OCI-LY7 (cell line): ENCODE measurements at regions not wholly inside any gene's neighbourhood (a gene's known extent, or its start where the extent isn't known, plus 50 kb on each side); places are given as distances from the start of the nearest gene placed in this dataset.

Experiments
- BruUV-seq: library from RNA; stranded (reverse); fragments of 400-500 nt; replicated peaks from 2 replicates; lab custom pipeline; 2021; lab: Mats Ljungman, UMichigan
- CTCF ChIA-PET: fragments of 300-600 bp; sonication (Branson Sonifier 250); formaldehyde crosslinking; loops from one replicate; lab custom pipeline; 2022; ENCODE audit warnings: antibody characterized with exemption; ENCODE audit not compliant: unreplicated experiment; lab: Charles Lee
- POLR2A ChIA-PET: fragments of 300-600 bp; sonication (Branson Sonifier 250); formaldehyde crosslinking; loops from one replicate; lab custom pipeline; 2022; ENCODE audit warnings: antibody characterized with exemption; lab: Charles Lee
- DNase-seq: peaks from one replicate; pipeline ENCODE4 v3.0.0-alpha.2; 2015; ENCODE audit warnings: low spot score
- H2AFZ ChIP-seq: fragments of 200-600 bp; sonication (generic), shearing (Covaris generic); 2 replicates; pipeline ENCODE4 v1.6.1; 2014; ENCODE audit warnings: mild to moderate bottlenecking, antibody characterized with exemption, low read length, moderate library complexity
- H3K27ac ChIP-seq: fragments of 200-600 bp; sonication (generic); 2 replicates; pipeline ENCODE4 v1.5.1; 2014; ENCODE audit warnings: mixed run types, low read depth, mild to moderate bottlenecking, moderate library complexity, low read length, inconsistent platforms; ENCODE audit not compliant: poor library complexity, severe bottlenecking
- H3K36me3 ChIP-seq: fragments of 200-600 bp; sonication (generic); 2 replicates; pipeline ENCODE4 v1.6.1; 2014; ENCODE audit warnings: mild to moderate bottlenecking, antibody characterized with exemption, low read length, moderate library complexity, mixed read lengths; ENCODE audit not compliant: insufficient read depth
- H3K4me1 ChIP-seq: fragments of 200-600 bp; sonication (generic); 2 replicates; pipeline ENCODE4 v1.5.1; 2014; ENCODE audit warnings: mild to moderate bottlenecking, low read length; ENCODE audit not compliant: insufficient read depth, poor library complexity, severe bottlenecking
- H3K4me2 ChIP-seq: fragments of 200-600 bp; sonication (generic); 2 replicates; pipeline ENCODE4 v1.6.1; 2014; ENCODE audit warnings: mild to moderate bottlenecking, low read length
- H3K4me3 ChIP-seq: fragments of 200-600 bp; sonication (generic); 2 replicates; pipeline ENCODE4 v1.5.1; 2014; ENCODE audit warnings: mild to moderate bottlenecking, low read depth, low read length; ENCODE audit not compliant: poor library complexity, severe bottlenecking
- H3K79me2 ChIP-seq: fragments of 200-600 bp; sonication (generic); 2 replicates; pipeline ENCODE4 v1.6.1; 2016; ENCODE audit warnings: low read depth, mild to moderate bottlenecking, low read length, moderate library complexity, mixed read lengths; ENCODE audit not compliant: insufficient read depth
- H3K9me2 ChIP-seq: fragments of 200-600 bp; sonication (generic); 2 replicates; pipeline ENCODE4 v1.6.1; 2016; ENCODE audit warnings: mild to moderate bottlenecking, low read length, mixed read lengths; ENCODE audit not compliant: insufficient read depth
- H3K9me3 ChIP-seq: fragments of 200-600 bp; sonication (generic); 2 replicates; pipeline ENCODE4 v1.6.1; 2014; ENCODE audit warnings: mild to moderate bottlenecking, mixed run types, low read length, mixed read lengths
- H4K20me1 ChIP-seq: fragments of 200-600 bp; sonication (generic); 2 replicates; pipeline ENCODE4 v1.6.1; 2014; ENCODE audit warnings: mild to moderate bottlenecking, antibody characterized with exemption, low read length, moderate library complexity, mixed read lengths; ENCODE audit not compliant: insufficient read depth
- EZH2phosphoT487 ChIP-seq: fragments of 200-600 bp; sonication (generic); IDR thresholded peaks from 2 replicates; pipeline ENCODE4 v1.6.1; 2018; ENCODE audit warnings: low read depth, borderline replicate concordance, mild to moderate bottlenecking, mixed run types, antibody characterized with exemption, low read length, moderate library complexity, mixed read lengths
- intact Hi-C: fragments of 100-400 bp; cut with micrococcal nuclease; formaldehyde crosslinking; loops from one replicate; pipeline ENCODE4 v1.10.0; 2022; ENCODE audit not compliant: unreplicated experiment
- TF ChIP-seq, protein P1 (sequence below): fragments of 200-600 bp; sonication (generic); conservative IDR thresholded peaks from 2 replicates; pipeline ENCODE4 v1.5.1; 2014; ENCODE audit warnings: mild to moderate bottlenecking, antibody characterized with exemption, low read length, moderate library complexity, mixed read lengths

DNA sequence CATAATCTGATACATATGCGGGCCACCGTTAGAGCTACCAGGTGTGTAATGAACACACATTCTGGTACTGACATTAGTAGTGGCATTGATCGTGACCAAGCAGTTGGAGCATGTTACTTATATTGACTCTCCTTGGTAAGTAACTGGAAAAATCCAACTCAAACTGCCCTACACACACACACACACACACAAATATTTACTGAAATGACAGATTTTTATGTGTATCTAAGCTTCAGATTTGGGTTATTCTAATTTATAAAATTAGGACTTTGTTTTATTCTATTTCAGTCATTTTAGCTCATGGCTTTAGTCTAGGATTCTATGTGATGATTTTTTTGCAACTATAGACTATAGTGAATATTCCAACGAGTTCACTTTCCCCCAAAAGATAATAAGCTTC, 1280.2 kb upstream of the ACO1 start:
- intact Hi-C loops: loop anchor here (1.0 kb wide), 1 partner anchor 8 kb away; no protein-coding TSS in a partner anchor
- Histone ChIP-seq H3K36me3 (no peaks in the 10 kb centered on the region), H3K79me2 (no peaks in the 10 kb centered on the region), H3K27ac (no peak overlapping the region), H3K9me2 (no peaks in the 10 kb centered on the region), H4K20me1 (no peaks in the 10 kb centered on the region), H2AFZ (no peak overlapping the region), H3K4me1 (no peaks in the 10 kb centered on the region), H3K4me2 (no peak overlapping the region), H3K4me3 (no peak overlapping the region), H3K9me3 (no peaks in the 10 kb centered on the region)
- no peak for DNase-seq
- no peak for TF ChIP-seq EZH2phosphoT487
- TF ChIP-seq, protein P1, sequence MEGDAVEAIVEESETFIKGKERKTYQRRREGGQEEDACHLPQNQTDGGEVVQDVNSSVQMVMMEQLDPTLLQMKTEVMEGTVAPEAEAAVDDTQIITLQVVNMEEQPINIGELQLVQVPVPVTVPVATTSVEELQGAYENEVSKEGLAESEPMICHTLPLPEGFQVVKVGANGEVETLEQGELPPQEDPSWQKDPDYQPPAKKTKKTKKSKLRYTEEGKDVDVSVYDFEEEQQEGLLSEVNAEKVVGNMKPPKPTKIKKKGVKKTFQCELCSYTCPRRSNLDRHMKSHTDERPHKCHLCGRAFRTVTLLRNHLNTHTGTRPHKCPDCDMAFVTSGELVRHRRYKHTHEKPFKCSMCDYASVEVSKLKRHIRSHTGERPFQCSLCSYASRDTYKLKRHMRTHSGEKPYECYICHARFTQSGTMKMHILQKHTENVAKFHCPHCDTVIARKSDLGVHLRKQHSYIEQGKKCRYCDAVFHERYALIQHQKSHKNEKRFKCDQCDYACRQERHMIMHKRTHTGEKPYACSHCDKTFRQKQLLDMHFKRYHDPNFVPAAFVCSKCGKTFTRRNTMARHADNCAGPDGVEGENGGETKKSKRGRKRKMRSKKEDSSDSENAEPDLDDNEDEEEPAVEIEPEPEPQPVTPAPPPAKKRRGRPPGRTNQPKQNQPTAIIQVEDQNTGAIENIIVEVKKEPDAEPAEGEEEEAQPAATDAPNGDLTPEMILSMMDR: no peak
- BruUV-seq: no TSS peak
- ChIA-PET POLR2A (no interaction called here), CTCF (no interaction called here)

DNA sequence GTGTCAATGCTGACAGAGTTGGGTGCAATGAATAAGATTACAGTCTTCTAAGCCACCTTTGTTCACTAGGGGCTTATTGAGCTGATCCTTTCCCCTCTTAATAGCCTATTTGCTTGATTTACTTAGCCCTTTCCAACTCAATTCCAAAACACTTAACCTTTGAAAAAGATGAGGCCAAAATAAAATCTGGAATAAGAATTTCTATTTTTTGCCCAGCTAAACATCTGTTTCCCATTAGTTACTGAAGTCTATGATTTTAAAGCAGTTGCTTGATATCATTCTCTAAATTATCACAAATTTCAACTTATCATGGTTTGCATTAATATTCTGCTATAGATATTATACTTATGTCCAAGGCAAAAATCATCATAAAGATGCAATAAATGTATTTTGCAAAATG, 1272.0 kb upstream of the ACO1 start:
- no peaks in the 10 kb centered on the region for H3K9me2 ChIP-seq
- BruUV-seq: no TSS peak
- TF ChIP-seq, protein P1: no peak
- no peak for TF ChIP-seq EZH2phosphoT487
- no peaks in the 10 kb centered on the region for H3K4me1 ChIP-seq
- ChIA-PET CTCF (no interaction called here), POLR2A (interaction anchor here (0.6 kb wide), 1 partner anchor 111 kb away, joined by 3 read pairs; no protein-coding TSS in a partner anchor)
- no peaks in the 10 kb centered on the region for H3K36me3 ChIP-seq
- H3K27ac ChIP-seq: no peak overlapping the region
- intact Hi-C loops: loop anchor here (1.0 kb wide), 1 partner anchor 8 kb away; no protein-coding TSS in a partner anchor
- H4K20me1 ChIP-seq: no peaks in the 10 kb centered on the region
- DNase-seq: no peak
- H3K4me3 ChIP-seq: no peak overlapping the region
- H3K4me2 ChIP-seq: no peak overlapping the region
- no peak overlapping the region for H2AFZ ChIP-seq
- no peaks in the 10 kb centered on the region for H3K79me2 ChIP-seq
- no peaks in the 10 kb centered on the region for H3K9me3 ChIP-seq

DNA sequence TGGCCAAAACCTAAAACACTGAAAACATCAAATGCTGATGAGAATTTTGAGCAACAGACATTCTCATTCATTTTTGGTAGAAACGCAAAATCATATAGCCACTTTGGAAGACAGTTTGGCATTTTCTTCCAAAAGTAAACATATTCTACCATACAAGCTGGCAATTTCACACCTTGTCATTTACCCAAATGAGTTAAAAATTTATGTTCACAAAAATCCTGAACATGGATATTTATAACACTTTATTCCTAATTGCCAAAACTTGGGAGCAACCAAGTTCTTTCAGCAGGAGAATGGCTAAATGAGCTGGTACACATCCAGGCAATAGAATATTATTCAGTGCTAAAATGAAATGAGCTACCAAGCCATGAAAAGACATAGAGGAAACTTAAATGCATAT, 1270.1 kb upstream of the ACO1 start:
- no peaks in the 10 kb centered on the region for H3K79me2 ChIP-seq
- H3K9me3 ChIP-seq: no peaks in the 10 kb centered on the region
- no peak for DNase-seq
- H3K4me3 ChIP-seq: no peak overlapping the region
- intact Hi-C loops: no loop called here
- H4K20me1 ChIP-seq: no peaks in the 10 kb centered on the region
- no peak for TF ChIP-seq EZH2phosphoT487
- TF ChIP-seq, protein P1: no peak
- H2AFZ ChIP-seq: no peak overlapping the region
- BruUV-seq: no TSS peak
- ChIA-PET CTCF (no interaction called here), POLR2A (no interaction called here)
- H3K36me3 ChIP-seq: no peaks in the 10 kb centered on the region
- H3K27ac ChIP-seq: no peak overlapping the region
- H3K4me2 ChIP-seq: no peak overlapping the region
- no peaks in the 10 kb centered on the region for H3K4me1 ChIP-seq
- H3K9me2 ChIP-seq: no peaks in the 10 kb centered on the region
